ENCODE measurements at regions not wholly inside any gene's neighbourhood (a gene's known extent, or its start where the extent isn't known, plus 50 kb on each side); places are given as distances from the start of the nearest gene placed in this dataset.

DNA sequence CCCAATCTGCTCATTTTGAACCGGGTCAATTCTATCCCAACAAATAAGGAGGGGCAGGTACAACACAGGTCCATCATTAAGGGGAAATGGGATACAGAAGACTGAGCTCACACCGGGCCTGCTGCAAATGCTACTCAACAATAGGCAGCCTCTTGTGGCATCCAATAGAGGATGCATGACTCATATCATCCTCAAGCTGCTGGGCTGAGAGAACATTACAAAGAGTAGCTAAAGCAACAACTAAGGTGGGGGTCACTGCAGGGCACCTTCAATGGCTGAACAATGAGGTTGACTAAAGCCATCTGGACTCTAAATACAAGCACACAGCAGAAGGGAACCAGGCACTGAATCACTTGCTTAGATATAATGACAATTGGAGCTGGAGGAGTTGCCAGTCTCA lies 130.1 kb upstream of the SYN3 start:
- TF ChIP-seq POLR2A (IDR thresholded peaks at IDR 0.05; ENCODE audit: extremely low read depth, insufficient read length) (no peak), MYC (IDR thresholded peaks at IDR 0.05; ENCODE audit: low read depth, low read length) (no peak)
- TF ChIP-seq, protein P1, sequence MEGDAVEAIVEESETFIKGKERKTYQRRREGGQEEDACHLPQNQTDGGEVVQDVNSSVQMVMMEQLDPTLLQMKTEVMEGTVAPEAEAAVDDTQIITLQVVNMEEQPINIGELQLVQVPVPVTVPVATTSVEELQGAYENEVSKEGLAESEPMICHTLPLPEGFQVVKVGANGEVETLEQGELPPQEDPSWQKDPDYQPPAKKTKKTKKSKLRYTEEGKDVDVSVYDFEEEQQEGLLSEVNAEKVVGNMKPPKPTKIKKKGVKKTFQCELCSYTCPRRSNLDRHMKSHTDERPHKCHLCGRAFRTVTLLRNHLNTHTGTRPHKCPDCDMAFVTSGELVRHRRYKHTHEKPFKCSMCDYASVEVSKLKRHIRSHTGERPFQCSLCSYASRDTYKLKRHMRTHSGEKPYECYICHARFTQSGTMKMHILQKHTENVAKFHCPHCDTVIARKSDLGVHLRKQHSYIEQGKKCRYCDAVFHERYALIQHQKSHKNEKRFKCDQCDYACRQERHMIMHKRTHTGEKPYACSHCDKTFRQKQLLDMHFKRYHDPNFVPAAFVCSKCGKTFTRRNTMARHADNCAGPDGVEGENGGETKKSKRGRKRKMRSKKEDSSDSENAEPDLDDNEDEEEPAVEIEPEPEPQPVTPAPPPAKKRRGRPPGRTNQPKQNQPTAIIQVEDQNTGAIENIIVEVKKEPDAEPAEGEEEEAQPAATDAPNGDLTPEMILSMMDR (IDR thresholded peaks at IDR 0.05; ENCODE audit: low read depth, low read length): no peak
- TF ChIP-seq, protein P2, sequence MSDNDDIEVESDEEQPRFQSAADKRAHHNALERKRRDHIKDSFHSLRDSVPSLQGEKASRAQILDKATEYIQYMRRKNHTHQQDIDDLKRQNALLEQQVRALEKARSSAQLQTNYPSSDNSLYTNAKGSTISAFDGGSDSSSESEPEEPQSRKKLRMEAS (IDR thresholded peaks at IDR 0.05; ENCODE audit: low read depth, low read length): no peak

Measured in NB4 (cell line).